GM23338 (cell line): ENCODE measurements at regions not wholly inside any gene's neighbourhood (a gene's known extent, or its start where the extent isn't known, plus 50 kb on each side); places are given as distances from the start of the nearest gene placed in this dataset.

ENCODE experiments used
- ATAC-seq: fragments of 200-7000 bp; cut with Tn5 transposase; 3 replicates; pipeline ENCODE4 v1.9.1; 2020
- DNase-seq: peaks from one replicate; pipeline ENCODE4 v3.0.0-alpha.2; 2015; ENCODE audit warnings: low spot score
- H2AFZ ChIP-seq: fragments of 200-600 bp; sonication (generic); 2 replicates; pipeline ENCODE4 v1.8.0; 2016; ENCODE audit warnings: antibody characterized with exemption, mild to moderate bottlenecking, moderate library complexity
- H3F3A ChIP-seq: fragments of 200-600 bp; sonication (generic); replicated peaks from 2 replicates; pipeline ENCODE4 v1.8.0; 2017; ENCODE audit warnings: antibody characterized with exemption, mixed run types, low read depth
- H3K27ac ChIP-seq: fragments of 200-600 bp; sonication (generic); 2 replicates; pipeline ENCODE4 v1.6.1; 2016; ENCODE audit warnings: low read depth
- H3K27me3 ChIP-seq: fragments of 200-600 bp; sonication (generic); 2 replicates; pipeline ENCODE4 v1.8.0; 2016; ENCODE audit warnings: mild to moderate bottlenecking, mixed run types, moderate library complexity; ENCODE audit not compliant: insufficient read depth
- H3K36me3 ChIP-seq: fragments of 200-600 bp; sonication (generic); 2 replicates; pipeline ENCODE4 v1.8.0; 2016; ENCODE audit warnings: mild to moderate bottlenecking; ENCODE audit not compliant: insufficient read depth
- H3K4me1 ChIP-seq: fragments of 200-600 bp; sonication (generic); 2 replicates; pipeline ENCODE4 v1.8.0; 2016; ENCODE audit warnings: mild to moderate bottlenecking, moderate library complexity; ENCODE audit not compliant: insufficient read depth
- H3K4me2 ChIP-seq: fragments of 200-600 bp; sonication (generic); 2 replicates; pipeline ENCODE4 v1.7.1; 2017; ENCODE audit warnings: mixed run types
- H3K4me3 ChIP-seq: fragments of 200-600 bp; sonication (generic); 2 replicates; pipeline ENCODE4 v1.6.1; 2016; ENCODE audit warnings: mixed run types
- H3K79me2 ChIP-seq: fragments of 200-600 bp; sonication (generic); replicated peaks from 2 replicates; pipeline ENCODE4 v1.8.0; 2017; ENCODE audit warnings: mild to moderate bottlenecking; ENCODE audit not compliant: insufficient read depth
- H3K9me2 ChIP-seq: fragments of 200-600 bp; sonication (generic); 2 replicates; pipeline ENCODE4 v1.8.0; 2017; ENCODE audit not compliant: insufficient read depth
- H4K20me1 ChIP-seq: fragments of 200-600 bp; sonication (generic); replicated peaks from 2 replicates; pipeline ENCODE4 v1.8.0; 2017; ENCODE audit warnings: mild to moderate bottlenecking; ENCODE audit not compliant: insufficient read depth
- H3K27ac Mint-ChIP-seq: 2 replicates; pipeline ENCODE4 v1.8.0; 2020; ENCODE audit warnings: inconsistent platforms, mild to moderate bottlenecking, moderate library complexity, mixed read lengths
- H3K27me3 Mint-ChIP-seq: 3 replicates; pipeline ENCODE4 v1.8.0; 2022; ENCODE audit warnings: low read depth, mild to moderate bottlenecking, moderate library complexity, mixed read lengths, inconsistent platforms; ENCODE audit not compliant: insufficient read depth, poor library complexity
- H3K36me3 Mint-ChIP-seq: 3 replicates; pipeline ENCODE4 v1.8.0; 2021; ENCODE audit warnings: low read depth, mild to moderate bottlenecking, inconsistent platforms, moderate library complexity, mixed read lengths
- H3K4me1 Mint-ChIP-seq: 3 replicates; pipeline ENCODE4 v1.8.0; 2020; ENCODE audit warnings: mild to moderate bottlenecking, inconsistent platforms, mixed read lengths
- H3K4me3 Mint-ChIP-seq: 3 replicates; pipeline ENCODE4 v1.8.0; 2021; ENCODE audit warnings: moderate library complexity, mild to moderate bottlenecking, inconsistent platforms, mixed read lengths
- H3K9me3 Mint-ChIP-seq: 3 replicates; pipeline ENCODE4 v1.8.0; 2020; ENCODE audit warnings: moderate library complexity, mild to moderate bottlenecking, inconsistent platforms, mixed read lengths
- CREB1 ChIP-seq: fragments of 250-450 bp; sonication (Bioruptor Pico); IDR thresholded peaks from 2 replicates; pipeline ENCODE4 v1.5.0; 2020; ENCODE audit warnings: low read depth, mild to moderate bottlenecking, moderate library complexity
- CTCF ChIP-seq, 2 experiments: fragments of 200-600 bp in 1 of 2; sonication (generic) in 1 of 2; conservative IDR thresholded peaks; 2 replicates each; pipeline versions ENCODE4 v1.5.1 to v1.6.1; 2016 to 2017; ENCODE audit warnings: antibody characterized with exemption in 2 of 2, low read depth in 2 of 2, mild to moderate bottlenecking in 2 of 2, moderate library complexity in 1 of 2
- EZH2 ChIP-seq: fragments of 200-600 bp; sonication (generic); IDR thresholded peaks from one replicate; pipeline ENCODE4 v1.8.0; 2017; ENCODE audit warnings: antibody characterized with exemption, mild to moderate bottlenecking, low read depth; ENCODE audit not compliant: unreplicated experiment
- EZH2phosphoT487 ChIP-seq: fragments of 200-600 bp; sonication (generic); IDR thresholded peaks from one replicate; pipeline ENCODE4 v1.8.1; 2018; ENCODE audit warnings: antibody characterized with exemption; ENCODE audit not compliant: unreplicated experiment
- JUNB ChIP-seq: IDR thresholded peaks from one replicate; pipeline ENCODE4 v1.6.1; 2016; ENCODE audit warnings: antibody characterized with exemption; ENCODE audit not compliant: unreplicated experiment
- NANOG ChIP-seq: IDR thresholded peaks from 2 replicates; pipeline ENCODE4 v1.6.1; 2016; ENCODE audit warnings: antibody characterized with exemption, borderline replicate concordance
- POLR2AphosphoS5 ChIP-seq: IDR thresholded peaks from 2 replicates; pipeline ENCODE4 v1.6.1; 2016; ENCODE audit warnings: antibody characterized with exemption, low read depth
- STAT1 ChIP-seq: IDR thresholded peaks from one replicate; pipeline ENCODE4 v1.6.1; 2016; ENCODE audit warnings: antibody characterized with exemption; ENCODE audit not compliant: unreplicated experiment
- ZNF114 ChIP-seq: fragments of 250-450 bp; sonication (Bioruptor Pico); IDR thresholded peaks from 2 replicates; pipeline ENCODE4 v1.5.0; 2020; ENCODE audit warnings: mild to moderate bottlenecking, moderate library complexity
- ZNF331 ChIP-seq: fragments of 250-450 bp; sonication (Bioruptor Pico); IDR thresholded peaks from 2 replicates; pipeline ENCODE4 v1.5.0; 2020; ENCODE audit warnings: low read depth, mild to moderate bottlenecking, moderate library complexity
- ZNF462 ChIP-seq: fragments of 250-450 bp; sonication (Bioruptor Pico); IDR thresholded peaks from 2 replicates; pipeline ENCODE4 v1.5.0; 2020; ENCODE audit warnings: mild to moderate bottlenecking, moderate library complexity
- TF ChIP-seq, protein P1 (sequence below): IDR thresholded peaks from 2 replicates; pipeline ENCODE4 v1.6.1; 2016; ENCODE audit warnings: antibody characterized with exemption

GRCh38 chr19:28332886-28333285 lies 880.1 kb downstream of the UQCRFS1 start:
- H3K27ac ChIP-seq = no peak overlapping the region
- no peak overlapping the region for H3K4me3 ChIP-seq
- H3K4me2 ChIP-seq = no peak overlapping the region
- H3K9me2 ChIP-seq = no peaks in the 10 kb centered on the region; the same call in 1 of the 2 replicates
- no peaks in the 10 kb centered on the region for H3F3A ChIP-seq
- Mint-ChIP-seq H3K9me3 (peaks cover 21% of the 10 kb centered on the region), H3K27me3 (peaks cover 3% of the 10 kb centered on the region), H3K36me3 (peaks cover 10% of the 10 kb centered on the region), H3K27ac (no peak overlapping the region), H3K4me1 (no peaks in the 10 kb centered on the region), H3K4me3 (no peak overlapping the region)
- no peak for ATAC-seq
- no peaks in the 10 kb centered on the region for H3K4me1 ChIP-seq
- no peak for DNase-seq
- no peak for TF ChIP-seq EZH2
- no peaks in the 10 kb centered on the region for H4K20me1 ChIP-seq
- H3K27me3 ChIP-seq = no peaks in the 10 kb centered on the region
- no peak overlapping the region for H2AFZ ChIP-seq
- no peaks in the 10 kb centered on the region for H3K36me3 ChIP-seq
- no peaks in the 10 kb centered on the region for H3K79me2 ChIP-seq

- Histone ChIP-seq H3K4me2 (no peak overlapping the region), H2AFZ (no peak overlapping the region), H3K9me2 (no peaks in the 10 kb centered on the region; the same call in 1 of the 2 replicates), H3K36me3 (no peaks in the 10 kb centered on the region), H4K20me1 (no peaks in the 10 kb centered on the region), H3F3A (no peaks in the 10 kb centered on the region), H3K79me2 (no peaks in the 10 kb centered on the region), H3K4me1 (no peaks in the 10 kb centered on the region), H3K27me3 (no peaks in the 10 kb centered on the region), H3K4me3 (no peak overlapping the region), H3K27ac (no peak overlapping the region)
- H3K4me1 Mint-ChIP-seq = no peaks in the 10 kb centered on the region
- H3K27ac Mint-ChIP-seq = no peak overlapping the region
- DNase-seq (no peak), ATAC-seq (no peak)
- peaks cover 10% of the 10 kb centered on the region for H3K36me3 Mint-ChIP-seq
- no peak overlapping the region for H3K4me3 Mint-ChIP-seq
- H3K9me3 Mint-ChIP-seq = peaks cover 21% of the 10 kb centered on the region
- H3K27me3 Mint-ChIP-seq = peaks cover 3% of the 10 kb centered on the region
- TF ChIP-seq JUNB (no peak), EZH2 (no peak), ZNF462 (CRISPR knock-in tag) (no peak), ZNF114 (no peak), CTCF (conservative IDR thresholded peaks at IDR 0.05; ENCODE audit: low read depth in 2 of 2) (no peak), CREB1 (no peak), ZNF331 (no peak), STAT1 (no peak), POLR2AphosphoS5 (no peak), NANOG (no peak), EZH2phosphoT487 (no peak)
- TF ChIP-seq, protein P1, sequence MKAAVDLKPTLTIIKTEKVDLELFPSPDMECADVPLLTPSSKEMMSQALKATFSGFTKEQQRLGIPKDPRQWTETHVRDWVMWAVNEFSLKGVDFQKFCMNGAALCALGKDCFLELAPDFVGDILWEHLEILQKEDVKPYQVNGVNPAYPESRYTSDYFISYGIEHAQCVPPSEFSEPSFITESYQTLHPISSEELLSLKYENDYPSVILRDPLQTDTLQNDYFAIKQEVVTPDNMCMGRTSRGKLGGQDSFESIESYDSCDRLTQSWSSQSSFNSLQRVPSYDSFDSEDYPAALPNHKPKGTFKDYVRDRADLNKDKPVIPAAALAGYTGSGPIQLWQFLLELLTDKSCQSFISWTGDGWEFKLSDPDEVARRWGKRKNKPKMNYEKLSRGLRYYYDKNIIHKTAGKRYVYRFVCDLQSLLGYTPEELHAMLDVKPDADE = no peak
Measured at GRCh38 chr19:28332351-28332750, 880.6 kb downstream of the UQCRFS1 start.
